Pulmonary artery endothelial cell (primary cell): ENCODE measurements at regions not wholly inside any gene's neighbourhood (a gene's known extent, or its start where the extent isn't known, plus 50 kb on each side); places are given as distances from the start of the nearest gene placed in this dataset.
A peak's percentile ranks its signal among the peaks of the same experiment; 100 is the strongest.

Source experiments
- DNase-seq: peaks from one replicate; pipeline ENCODE4 v3.0.0-alpha.2; 2011; ENCODE audit warnings: low read depth, low spot score

DNA sequence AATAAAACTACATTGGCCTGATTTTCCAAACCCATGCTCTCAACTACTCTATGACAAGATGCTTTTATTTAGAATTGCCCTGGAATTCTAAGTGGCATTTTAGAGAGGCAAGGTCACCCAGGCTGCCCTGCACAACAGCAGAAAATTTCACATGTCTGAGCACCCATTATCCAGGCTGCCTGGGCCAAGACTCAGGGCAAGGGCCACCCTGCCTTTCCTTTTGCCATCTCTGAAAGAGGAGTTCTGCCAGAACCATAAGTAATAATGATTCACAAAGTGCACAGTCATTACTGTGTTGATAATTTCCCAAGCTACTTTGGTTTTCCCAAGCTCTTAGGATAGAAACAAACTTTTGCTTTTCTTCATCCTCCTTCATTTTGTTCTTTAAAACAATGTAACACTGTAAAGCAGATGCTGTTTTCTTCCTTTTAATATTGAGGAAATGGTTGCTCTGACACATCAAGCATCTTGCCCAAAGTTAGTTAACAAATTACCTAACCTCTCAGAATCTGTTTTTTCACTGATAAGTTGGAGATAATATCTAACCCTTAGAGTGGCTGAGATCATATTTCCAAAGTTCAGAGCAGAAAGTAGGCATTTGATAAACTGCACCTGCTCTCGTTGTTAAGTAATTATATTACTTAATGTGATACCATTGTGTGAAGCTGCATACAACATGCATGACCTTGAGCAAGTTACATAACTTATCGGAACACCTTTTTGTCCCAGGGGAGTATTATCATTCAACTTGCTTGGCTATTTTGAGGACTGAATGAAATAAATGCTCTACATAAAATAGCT, 325.6 kb downstream of the PRELID2 start:
- no peak for DNase-seq

DNA sequence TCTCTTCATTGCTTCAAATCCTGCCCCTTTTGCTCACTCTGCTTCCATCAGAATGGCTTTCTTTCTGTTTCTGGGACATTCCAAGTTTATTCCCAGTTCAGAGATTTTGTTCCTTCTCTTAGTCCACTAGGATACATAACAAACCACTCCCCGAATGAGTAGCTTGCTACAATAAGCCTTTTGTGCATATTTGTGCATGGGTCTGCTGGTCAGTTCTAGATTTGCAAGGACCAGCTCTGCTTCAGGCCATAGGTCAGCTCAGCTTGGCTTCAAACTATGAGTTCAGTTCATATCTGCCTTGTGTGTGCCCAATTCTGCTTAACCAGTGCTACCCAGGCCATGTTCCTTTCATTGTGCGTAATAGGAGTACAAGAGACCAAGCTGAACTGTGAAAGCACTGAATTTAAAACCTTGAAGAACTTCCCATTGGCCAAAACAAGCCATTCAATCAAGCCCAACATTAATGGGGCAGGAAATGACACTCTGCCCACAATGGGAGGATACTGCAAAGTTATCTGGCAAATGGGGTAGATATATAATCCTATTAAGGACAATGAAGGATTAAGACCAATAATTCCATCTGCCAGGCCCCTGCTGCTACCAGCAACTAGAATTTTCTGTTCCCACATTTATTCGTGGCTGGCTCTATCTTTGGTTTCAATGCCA, 328.8 kb downstream of the PRELID2 start:
- no peak for DNase-seq

DNA sequence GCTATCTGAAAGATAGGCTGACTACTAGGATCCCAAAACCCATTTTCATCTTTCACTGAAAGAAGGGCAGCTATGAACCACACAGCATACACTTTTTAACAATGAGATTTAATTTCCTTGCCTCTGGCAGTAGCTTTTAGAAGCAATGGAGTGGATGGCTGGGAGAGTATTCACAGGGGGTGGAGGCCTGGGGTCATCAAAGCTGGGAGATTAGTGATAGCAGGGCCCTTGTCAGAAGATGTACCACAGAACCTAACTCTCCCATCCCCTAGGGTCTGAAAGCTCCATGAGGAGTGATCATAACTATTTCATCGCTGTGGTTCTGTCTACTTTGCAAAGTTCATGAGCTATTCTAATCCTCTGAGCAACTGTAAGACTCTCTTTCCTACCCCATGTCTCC, 332.2 kb downstream of the PRELID2 start:
- no peak for DNase-seq

DNA sequence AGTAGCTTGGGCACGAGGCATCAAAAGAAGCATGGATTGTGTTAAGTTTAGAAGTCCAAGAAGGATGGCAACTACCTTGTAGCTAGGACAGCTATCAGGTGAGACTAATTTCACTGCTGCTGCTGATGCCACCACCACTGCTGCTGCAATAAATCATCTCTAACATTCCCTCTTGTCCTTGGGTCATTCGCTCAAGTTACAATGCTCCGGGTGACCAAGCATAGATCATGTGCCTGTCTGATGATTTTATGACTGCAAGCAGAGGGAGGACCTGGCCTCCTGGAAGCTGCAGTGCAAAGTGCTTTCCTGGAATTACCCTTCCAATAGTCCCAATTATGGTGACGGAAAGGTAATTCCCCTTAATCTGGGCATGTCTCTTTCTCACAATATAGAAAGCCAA, 334.4 kb downstream of the PRELID2 start:
- DNase-seq, result no peak

DNA sequence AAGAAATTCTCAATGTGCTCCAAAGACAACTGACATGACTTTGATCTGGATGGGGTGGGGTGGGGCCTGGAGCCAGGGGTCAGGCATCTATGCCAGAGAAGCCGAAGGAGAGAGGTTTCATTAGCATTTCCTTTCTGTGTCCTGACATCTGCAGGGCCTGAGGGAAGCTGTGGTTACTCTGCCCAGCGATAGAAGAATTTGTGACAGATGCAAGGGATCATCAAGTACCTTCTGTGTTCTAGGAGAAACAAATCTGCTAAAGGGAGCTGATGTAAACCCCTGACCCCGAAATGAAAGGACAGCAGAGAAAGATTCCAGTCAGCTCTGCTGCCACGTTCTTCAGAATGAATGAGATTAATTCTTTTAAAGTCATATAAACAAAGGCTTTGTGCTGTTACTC, 335.7 kb downstream of the PRELID2 start:
- DNase-seq, result no peak

DNA sequence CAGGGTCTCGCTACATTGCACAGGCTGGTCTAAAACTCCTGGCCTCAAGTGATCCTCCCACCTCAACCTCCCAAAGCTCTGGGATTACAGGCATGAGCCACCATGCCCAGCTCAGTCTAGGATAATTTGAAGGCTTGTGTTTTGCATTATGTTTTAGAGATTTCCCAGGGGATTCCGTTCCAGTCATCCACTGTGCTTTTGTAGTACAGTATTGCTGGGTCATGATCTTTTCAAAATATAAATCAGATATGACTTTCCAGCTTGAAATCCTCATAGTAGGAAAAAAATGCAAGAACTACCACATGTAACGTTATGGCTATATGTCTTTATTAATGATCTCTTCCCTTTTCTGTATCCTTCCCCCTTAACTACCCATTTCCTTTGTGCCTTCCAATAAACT, 338.1 kb downstream of the PRELID2 start:
- DNase-seq, result no peak

DNA sequence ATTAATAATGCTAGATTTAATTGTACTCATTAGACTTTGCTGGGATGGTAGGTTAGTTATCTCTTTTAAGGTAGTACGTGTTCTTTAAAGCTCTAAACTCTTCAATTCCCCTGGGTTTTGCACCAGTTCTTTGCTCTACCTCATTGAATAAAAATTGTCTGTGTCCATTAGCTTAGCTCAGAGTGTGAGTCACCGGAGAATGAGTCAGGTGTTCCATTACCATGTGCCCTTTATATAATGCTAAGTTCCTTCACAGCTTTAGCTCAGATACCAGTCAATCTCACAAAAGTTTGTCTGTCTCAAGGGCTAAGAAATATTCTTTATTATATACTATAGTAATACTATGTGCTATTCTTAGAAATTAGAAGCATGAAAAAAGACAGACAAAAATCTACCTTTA, 339.4 kb downstream of the PRELID2 start:
- peak; percentile 66 for DNase-seq

DNA sequence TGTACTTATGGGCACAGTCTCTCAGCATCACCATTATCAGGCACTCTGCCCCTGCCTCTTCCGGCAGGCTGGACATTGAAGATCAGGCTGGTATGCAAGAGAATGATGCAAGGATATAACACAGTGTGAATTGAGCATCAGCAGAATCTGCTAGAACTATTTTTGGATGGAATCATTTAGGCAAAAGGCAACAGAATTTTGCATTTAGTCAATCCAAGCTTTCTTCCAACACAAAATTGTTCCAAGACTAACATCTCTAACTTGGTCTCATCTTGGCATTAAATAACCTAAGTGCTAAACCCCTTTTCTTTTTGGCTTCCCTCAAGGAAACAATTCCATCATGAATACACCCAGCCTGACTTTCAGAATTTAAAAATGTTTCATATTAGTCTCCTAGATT, 339.9 kb downstream of the PRELID2 start:
- DNase-seq, result no peak

DNA sequence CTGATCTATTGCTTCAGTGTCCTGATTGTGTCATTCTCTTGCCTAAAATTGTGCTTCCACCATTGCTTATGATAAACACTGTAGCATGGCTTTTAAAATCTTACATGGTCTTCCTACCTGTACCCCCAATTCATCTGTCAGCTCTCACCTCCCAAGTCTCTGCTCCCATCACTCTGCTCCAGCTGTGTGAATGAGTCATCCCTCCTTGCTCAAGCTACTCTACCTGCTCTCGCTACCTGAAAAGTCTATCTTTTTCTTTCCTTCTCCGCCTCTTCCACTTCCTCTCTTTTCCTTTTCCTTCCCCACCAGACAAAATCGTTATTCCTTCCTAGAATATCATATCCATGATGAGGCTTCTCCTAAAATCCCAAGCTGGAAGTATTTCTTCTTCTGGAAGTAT, 341.7 kb downstream of the PRELID2 start:
- no peak for DNase-seq

DNA sequence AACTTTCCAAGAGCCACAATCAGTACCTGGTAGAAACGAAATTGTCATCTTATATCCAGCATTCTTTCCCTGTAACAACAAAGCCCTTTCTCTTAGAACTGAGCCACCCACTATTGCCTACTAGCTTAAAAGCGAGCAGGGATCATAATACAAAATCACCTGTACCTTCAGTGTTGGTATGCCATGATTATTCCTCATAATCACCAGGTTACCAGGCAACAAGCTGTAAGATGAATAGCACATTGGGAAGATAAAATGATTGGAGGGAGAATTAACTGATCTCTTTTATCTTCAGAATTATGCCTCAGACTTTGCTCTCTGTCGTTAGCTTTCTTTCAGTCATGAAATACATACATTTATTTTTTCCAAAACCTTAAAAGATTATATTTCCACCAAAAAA, 345.6 kb downstream of the PRELID2 start:
- no peak for DNase-seq

DNA sequence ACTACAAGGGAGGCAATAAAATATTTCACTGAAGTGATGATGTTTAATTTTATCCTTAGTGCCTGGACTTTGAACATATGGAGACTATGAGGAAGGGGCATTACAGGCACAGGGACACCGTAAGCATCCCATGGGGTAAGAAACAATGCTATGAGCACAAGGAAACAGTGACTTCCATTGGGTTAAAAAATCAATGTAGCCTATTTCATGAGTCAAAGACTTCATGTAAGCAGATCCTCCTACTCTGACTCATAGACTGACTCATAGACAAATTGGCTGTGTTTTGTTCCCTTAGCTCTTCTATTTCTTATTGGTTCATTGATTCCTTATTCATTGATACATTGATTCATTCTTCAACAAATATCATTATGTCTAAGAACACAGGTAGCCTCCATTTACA, 351.0 kb downstream of the PRELID2 start:
- DNase-seq, result peak; percentile 3

DNA sequence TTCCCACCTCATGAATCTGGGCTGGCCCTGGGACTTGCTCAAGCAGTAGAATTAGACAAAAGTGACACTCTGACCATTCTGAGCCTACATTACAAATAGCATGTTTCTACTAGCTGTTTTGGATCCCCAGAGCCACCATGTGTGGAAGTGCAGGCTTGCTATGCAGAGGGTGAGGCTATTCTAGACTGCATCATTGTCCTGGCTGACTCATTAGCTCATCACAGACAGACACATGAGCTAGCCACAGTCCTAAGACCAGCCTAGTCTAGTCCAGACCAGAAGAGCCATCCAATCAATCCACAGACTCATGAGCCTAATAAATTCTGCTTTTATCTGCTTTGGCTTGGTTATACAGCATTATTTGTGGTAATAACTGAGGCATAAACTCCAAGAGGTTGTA, 351.9 kb downstream of the PRELID2 start:
- no peak for DNase-seq

DNA sequence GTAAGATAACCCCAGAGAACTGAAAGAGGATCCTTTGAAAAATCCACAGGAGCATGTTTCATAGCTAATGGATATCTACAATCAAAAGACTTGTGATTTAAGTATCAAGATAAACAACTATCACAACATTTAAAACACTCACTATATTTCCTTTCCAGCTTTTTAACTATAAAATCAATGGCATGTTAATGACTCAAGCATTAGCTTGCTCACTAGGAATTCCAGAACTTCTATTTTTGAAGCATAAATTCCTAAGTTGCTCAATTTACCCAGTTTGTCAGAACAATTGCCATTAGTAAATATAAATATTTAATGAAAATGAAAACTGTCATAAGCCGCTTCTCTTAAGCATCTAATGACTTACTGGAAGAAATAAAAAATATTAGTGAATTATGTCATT, 355.3 kb downstream of the PRELID2 start:
- DNase-seq, result no peak

DNA sequence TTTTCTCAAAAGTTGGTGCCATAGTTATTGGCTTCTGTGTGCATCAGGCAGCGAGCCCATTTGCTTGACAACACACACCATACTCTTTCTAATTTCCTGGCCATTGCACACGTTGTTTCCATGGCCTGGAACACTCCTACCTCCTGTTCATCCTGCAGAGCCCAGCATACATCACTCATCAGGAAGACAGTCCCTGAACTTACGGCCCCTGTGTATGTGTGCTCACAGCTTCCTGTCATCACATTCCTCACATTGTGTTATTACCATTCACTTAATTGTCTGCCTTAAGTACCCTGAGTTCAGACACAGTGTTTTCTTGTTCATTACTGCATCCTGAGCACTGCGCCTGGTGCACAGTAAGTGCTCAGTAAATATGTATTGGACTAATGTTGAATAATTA, 355.9 kb downstream of the PRELID2 start:
- DNase-seq, result peak; percentile 40

DNA sequence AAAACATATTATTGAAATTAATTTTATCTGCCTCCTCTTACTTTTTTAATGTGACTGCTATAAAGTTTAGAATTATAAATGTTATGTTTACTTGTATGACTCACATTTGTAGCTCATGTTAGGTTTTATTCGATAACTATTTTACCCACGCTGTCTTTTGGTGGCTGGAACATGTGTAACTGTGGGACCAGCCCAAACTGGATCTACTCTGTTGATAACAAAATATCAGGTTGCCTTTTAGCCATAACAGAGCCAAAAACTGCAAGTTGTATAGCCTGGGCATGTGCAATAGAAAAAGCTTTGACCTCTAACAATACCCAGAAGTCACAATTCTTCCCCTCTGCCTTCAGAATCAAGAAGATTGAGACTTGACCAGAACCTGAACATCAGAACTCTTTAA, 356.5 kb downstream of the PRELID2 start:
- no peak for DNase-seq

DNA sequence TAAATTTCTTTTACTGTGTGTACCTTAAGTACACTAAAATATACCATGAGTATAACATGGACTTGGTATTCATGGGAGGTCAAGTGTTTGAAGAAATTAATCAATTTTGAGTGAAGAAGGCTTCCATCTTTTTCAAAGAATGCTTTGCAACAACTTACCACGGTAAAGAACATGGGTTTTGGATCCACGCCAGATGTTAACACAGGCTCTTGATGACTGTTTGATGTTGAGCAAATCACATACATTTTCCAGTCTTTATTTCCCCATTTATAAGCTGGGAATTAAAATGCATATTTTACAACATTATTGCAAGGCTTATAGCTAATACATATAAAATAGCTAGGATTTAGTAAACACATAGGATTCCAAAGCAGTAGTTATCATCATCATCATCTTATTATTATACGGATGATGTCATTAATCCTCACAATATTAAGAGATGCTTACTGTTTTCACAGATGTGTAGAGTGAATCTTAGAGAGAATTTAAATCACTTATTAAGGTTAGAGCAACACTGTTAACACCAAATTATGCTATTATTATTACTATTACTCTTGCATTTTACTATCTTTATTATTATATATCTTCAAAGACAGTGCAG, 362.0 kb downstream of the PRELID2 start:
- DNase-seq, result no peak

DNA sequence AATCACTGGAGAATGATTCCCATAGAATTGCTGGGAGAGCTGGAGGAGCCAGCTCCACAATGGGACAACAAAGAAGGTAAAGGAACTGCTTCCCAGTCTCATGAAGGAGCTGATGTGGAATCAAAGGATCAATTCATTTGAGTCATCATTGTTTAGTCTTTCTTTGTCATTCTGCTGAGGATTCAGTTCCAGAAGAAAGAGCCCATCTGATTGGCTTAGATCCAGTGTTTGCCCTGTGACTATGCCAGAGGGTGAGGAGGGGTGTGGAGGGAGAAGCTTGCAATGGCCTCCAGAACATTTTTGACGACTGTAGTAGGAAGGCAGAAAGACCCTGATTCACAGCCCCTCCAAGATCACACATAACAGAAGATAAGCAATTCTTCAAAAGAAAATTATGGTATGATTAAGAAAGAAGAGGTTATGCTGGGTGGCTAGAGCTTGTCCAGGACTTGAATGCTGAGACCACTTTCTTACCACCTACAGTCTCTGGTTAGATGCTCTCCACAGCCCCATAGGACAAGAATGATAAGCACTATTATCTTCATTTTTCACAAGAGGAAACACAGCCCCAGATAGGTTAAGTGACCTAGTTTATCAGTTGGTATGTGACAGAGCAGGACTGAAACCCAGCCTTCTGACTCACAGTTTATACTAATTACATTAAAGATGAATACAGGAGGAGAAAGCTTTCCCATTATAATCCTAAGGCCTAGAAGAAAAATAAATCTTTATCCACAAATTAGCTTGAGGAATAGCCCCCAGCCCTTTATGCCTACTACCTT, 363.1 kb downstream of the PRELID2 start:
- no peak for DNase-seq

DNA sequence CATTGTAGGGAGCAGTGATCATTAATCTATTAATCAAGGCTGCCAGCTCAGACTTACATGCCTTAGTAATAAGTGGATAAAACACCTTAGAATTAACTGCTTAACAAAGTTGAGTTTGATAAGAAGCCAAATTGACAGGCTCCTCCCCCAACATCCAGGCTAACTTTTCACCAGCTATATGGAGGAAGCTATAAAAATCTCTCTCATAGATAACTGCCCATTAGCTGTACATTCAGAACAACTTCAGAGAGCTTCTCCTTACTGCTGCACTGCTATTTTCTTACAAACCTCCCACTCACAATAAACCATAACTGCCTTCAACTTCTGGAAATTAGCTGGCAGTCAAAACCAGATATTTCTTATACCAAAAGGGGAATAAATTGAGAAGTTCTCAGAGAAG, 364.1 kb downstream of the PRELID2 start:
- no peak for DNase-seq

DNA sequence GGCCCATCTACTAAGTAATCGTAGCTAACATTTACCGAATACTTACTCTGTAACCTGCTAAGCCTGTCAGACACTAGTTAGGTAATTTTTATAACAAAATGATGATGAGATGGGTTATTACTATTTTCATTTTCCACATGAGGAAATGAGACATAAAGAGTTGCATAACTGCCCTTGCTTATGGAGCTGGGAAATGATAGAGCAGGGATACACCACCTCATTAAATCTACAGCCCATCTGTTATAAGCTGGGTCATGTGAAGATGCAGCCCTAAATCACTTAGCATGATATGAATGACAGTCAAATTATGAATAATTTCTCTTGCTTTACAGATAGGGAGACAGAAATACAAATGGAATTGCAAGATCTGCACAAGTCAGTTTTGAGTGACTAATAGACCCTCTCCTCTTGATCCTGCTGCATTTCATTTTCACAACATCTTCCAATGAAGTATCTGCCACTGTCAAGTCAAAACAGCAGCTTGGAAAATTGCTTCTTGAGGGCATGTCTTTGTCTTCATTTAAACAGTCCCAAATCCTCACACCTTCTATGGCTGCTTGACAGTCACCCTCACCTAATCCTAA, 364.7 kb downstream of the PRELID2 start:
- DNase-seq, result no peak

DNA sequence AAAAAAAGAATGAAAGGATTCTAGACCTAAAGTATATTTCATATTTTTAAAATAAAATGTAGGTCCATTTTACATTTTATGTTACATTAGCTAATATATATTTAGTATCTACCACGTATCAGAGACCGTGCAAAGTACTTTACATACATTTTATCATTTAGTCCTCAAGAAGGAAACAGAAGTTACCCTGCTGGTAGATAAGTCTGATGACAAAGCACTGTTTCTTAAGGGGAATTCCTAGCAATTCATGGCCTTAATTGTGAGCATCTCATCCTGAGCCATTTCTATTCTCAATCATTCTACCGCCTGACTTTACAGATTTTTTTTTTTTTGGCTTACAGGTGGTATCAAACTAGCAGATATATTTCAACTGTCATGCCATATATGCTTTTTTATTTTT, 367.7 kb downstream of the PRELID2 start:
- no peak for DNase-seq

DNA sequence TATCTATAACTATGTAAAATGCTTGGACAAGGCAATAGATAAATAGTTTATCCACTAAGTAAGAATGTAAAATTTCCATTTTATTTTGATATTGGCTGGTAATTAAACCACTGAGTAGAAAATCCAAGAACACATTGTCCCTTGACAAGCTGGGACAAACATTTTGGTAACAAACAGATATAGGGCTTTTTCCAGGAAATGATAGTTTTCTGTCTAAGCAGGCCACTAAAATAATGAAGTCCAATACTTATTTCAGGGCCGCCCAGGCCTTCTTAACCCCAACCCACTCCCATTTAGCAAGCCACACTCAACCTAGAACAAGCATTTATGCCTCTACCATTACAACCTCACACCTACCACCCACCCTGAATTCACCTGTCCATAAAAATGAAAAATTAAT, 368.6 kb downstream of the PRELID2 start:
- no peak for DNase-seq
